SK-N-SH (cell line): ENCODE measurements at regions not wholly inside any gene's neighbourhood (a gene's known extent, or its start where the extent isn't known, plus 50 kb on each side); places are given as distances from the start of the nearest gene placed in this dataset.

ENCODE experiments used
- CTCF ChIA-PET: fragments of 300-600, 350-600 bp; formaldehyde crosslinking; extraction: SDS; loops from one replicate; lab custom pipeline; 2021; lab: Yijun Ruan, JAX
- POLR2A ChIA-PET: fragments of 350-600 bp; sonication (Branson Sonifier 250); formaldehyde crosslinking; extraction: SDS; loops from one replicate; lab custom pipeline; 2020; ENCODE audit warnings: antibody characterized with exemption, inconsistent platforms; lab: Yijun Ruan, JAX
- DNase-seq: peaks from one replicate; pipeline ENCODE4 v3.0.0; 2012
- H2AFZ ChIP-seq: fragments of 200-600 bp; sonication (generic); 2 replicates; pipeline ENCODE4 v1.8.1; 2016; ENCODE audit warnings: antibody characterized with exemption, mild to moderate bottlenecking, low read depth
- H3F3A ChIP-seq: fragments of 200-600 bp; sonication (generic); replicated peaks from 2 replicates; pipeline ENCODE3; 2016; ENCODE audit warnings: antibody characterized with exemption, mild to moderate bottlenecking; ENCODE audit not compliant: insufficient read depth
- H3K27ac ChIP-seq, 2 experiments: fragments of 200-500 bp in 1 of 2; fragments of 200-600 bp in 1 of 2; sonication (Bioruptor generic) in 1 of 2; sonication (generic), shearing (Covaris generic) in 1 of 2; 2 replicates each; pipeline versions ENCODE4 v1.5.1 to v1.6.1; 2014 to 2016; ENCODE audit warnings: low read depth in 2 of 2, inconsistent platforms in 1 of 2, low read length in 1 of 2, mild to moderate bottlenecking in 1 of 2, mixed read lengths in 1 of 2
- H3K27me3 ChIP-seq: fragments of 200-600 bp; sonication (generic), shearing (Covaris generic); 2 replicates; pipeline ENCODE4 v1.6.1; 2016; ENCODE audit warnings: mixed run types; ENCODE audit not compliant: insufficient read depth
- H3K36me3 ChIP-seq, 2 experiments: fragments of 200-500 bp in 1 of 2; fragments of 200-600 bp in 1 of 2; sonication (Bioruptor generic) in 1 of 2; sonication (generic) in 1 of 2; replicated peaks in 1 of 2; 2 replicates each; pipeline versions ENCODE3 to v1.5.1; 2014 to 2016; ENCODE audit warnings: low read length in 1 of 2, mild to moderate bottlenecking in 1 of 2; ENCODE audit not compliant: insufficient read depth in 2 of 2, control insufficient read depth in 1 of 2
- H3K4me1 ChIP-seq, 2 experiments: fragments of 200-500 bp in 1 of 2; fragments of 200-600 bp in 1 of 2; sonication (Bioruptor generic) in 1 of 2; sonication (generic), shearing (Covaris generic) in 1 of 2; 2 replicates each; pipeline versions ENCODE4 v1.5.1 to v1.6.1; 2014 to 2016; ENCODE audit warnings: low read depth in 1 of 2, low read length in 1 of 2, mixed run types in 1 of 2; ENCODE audit not compliant: insufficient read depth in 2 of 2, control insufficient read depth in 1 of 2
- H3K4me2 ChIP-seq: fragments of 200-600 bp; sonication (generic), shearing (Covaris generic); 2 replicates; pipeline ENCODE4 v1.6.1; 2017; ENCODE audit warnings: mixed run types
- H3K4me3 ChIP-seq, 2 experiments: fragments of 200-500 bp in 1 of 2; fragments of 200-600 bp in 1 of 2; sonication (Bioruptor generic) in 1 of 2; sonication (generic), shearing (Covaris generic) in 1 of 2; 2 replicates each; pipeline versions ENCODE4 v1.5.1 to v1.8.1; 2014 to 2016; ENCODE audit warnings: low read depth in 2 of 2, inconsistent platforms in 1 of 2, low read length in 1 of 2, mild to moderate bottlenecking in 1 of 2, mixed read lengths in 1 of 2, moderate library complexity in 1 of 2
- H3K79me2 ChIP-seq: fragments of 200-600 bp; sonication (generic); 2 replicates; pipeline ENCODE4 v1.8.1; 2017; ENCODE audit warnings: mild to moderate bottlenecking; ENCODE audit not compliant: insufficient read depth
- H3K9ac ChIP-seq: fragments of 200-600 bp; sonication (generic); 2 replicates; pipeline ENCODE4 v1.6.1; 2017; ENCODE audit warnings: mixed run types
- H3K9me2 ChIP-seq: fragments of 200-600 bp; sonication (generic); 2 replicates; pipeline ENCODE4 v1.6.1; 2017; ENCODE audit warnings: mixed run types
- H3K9me3 ChIP-seq: fragments of 200-600 bp; sonication (generic); 2 replicates; pipeline ENCODE4 v1.6.1; 2017; ENCODE audit warnings: mixed run types, mild to moderate bottlenecking, moderate library complexity
- H4K20me1 ChIP-seq: fragments of 200-600 bp; sonication (generic); 2 replicates; pipeline ENCODE4 v1.6.1; 2017; ENCODE audit warnings: mild to moderate bottlenecking, mixed run types; ENCODE audit not compliant: insufficient read depth
- ELF1 ChIP-seq: IDR thresholded peaks from 2 replicates; pipeline ENCODE4 v1.4.0; 2012
- FOXJ3 ChIP-seq: sonication (generic); formaldehyde crosslinking; IDR thresholded peaks from 2 replicates; pipeline ENCODE4 v1.5.1; 2020; ENCODE audit warnings: mild to moderate bottlenecking, missing genetic modification reagents
- FOXM1 ChIP-seq: IDR thresholded peaks from 2 replicates; pipeline ENCODE4 v1.4.0; 2012; ENCODE audit warnings: low read depth, mild to moderate bottlenecking
- IRF3 ChIP-seq: fragments of 150-350 bp; IDR thresholded peaks from 2 replicates; pipeline ENCODE4 v1.6.1; 2016; ENCODE audit warnings: mild to moderate bottlenecking, low read depth, low read length
- MEF2A ChIP-seq: IDR thresholded peaks from 2 replicates; pipeline ENCODE4 v1.4.0; 2012; ENCODE audit warnings: low read depth, borderline replicate concordance
- POLR2AphosphoS5 ChIP-seq: IDR thresholded peaks from 2 replicates; pipeline ENCODE4 v1.6.1; 2012; ENCODE audit warnings: low read depth, low read length
- RAD21 ChIP-seq: IDR thresholded peaks from 2 replicates; pipeline ENCODE4 v1.6.1; 2012; ENCODE audit warnings: mild to moderate bottlenecking, low read length
- RCOR1 ChIP-seq: fragments of 150-350 bp; IDR thresholded peaks from 2 replicates; pipeline ENCODE4 v1.6.1; 2017; ENCODE audit warnings: antibody characterized with exemption, low read length
- RFX5 ChIP-seq: IDR thresholded peaks from 2 replicates; pipeline ENCODE4 v1.6.1; 2012; ENCODE audit warnings: mild to moderate bottlenecking, improper control_type of control experiment, low read length
- SIN3A ChIP-seq: IDR thresholded peaks from 2 replicates; pipeline ENCODE4 v1.6.1; 2012; ENCODE audit warnings: low read depth, mild to moderate bottlenecking, low read length, moderate library complexity, borderline replicate concordance
- TAF1 ChIP-seq: IDR thresholded peaks from 2 replicates; pipeline ENCODE4 v1.6.1; 2012; ENCODE audit warnings: low read depth, mild to moderate bottlenecking, low read length, moderate library complexity, borderline replicate concordance
- TCF12 ChIP-seq: IDR thresholded peaks from 2 replicates; pipeline ENCODE4 v1.4.0; 2012
- WGBS: methylation state at CpG from one replicate; pipeline ENCODE4 v1.1.6; 2017; ENCODE audit warnings: low lambda C conversion rate; 5-methylcytosine and 5-hydroxymethylcytosine counted together
- TF ChIP-seq, protein P1 (sequence below): fragments of 200-600 bp; sonication (generic); IDR thresholded peaks from 2 replicates; pipeline ENCODE4 v1.6.1; 2017; ENCODE audit warnings: antibody characterized with exemption, mild to moderate bottlenecking, moderate library complexity
- TF ChIP-seq, protein P2 (sequence below): IDR thresholded peaks from 2 replicates; pipeline ENCODE4 v1.4.0; 2012; ENCODE audit warnings: low read depth

GRCh38 chr2:144675331-144675730, 155.4 kb upstream of the ZEB2 start:
- Histone ChIP-seq H3K79me2 (no peaks in the 10 kb centered on the region), H3K4me1 (no peaks in the 10 kb centered on the region; a peak in 1 of 4 replicates), H3K9me2 (no peaks in the 10 kb centered on the region), H4K20me1 (no peaks in the 10 kb centered on the region), H3K4me2 (no peak overlapping the region), H3K4me3 (no peak overlapping the region), H3K9ac (no peak overlapping the region), H3K9me3 (no peaks in the 10 kb centered on the region), H3K27me3 (no peaks in the 10 kb centered on the region), H3K36me3 (no peaks in the 10 kb centered on the region), H3K27ac (no peak overlapping the region), H2AFZ (no peak overlapping the region), H3F3A (no peaks in the 10 kb centered on the region)
- WGBS: 95% methylated on average over 3 of the region's 3 CpGs
- TF ChIP-seq RFX5: no peak
- TF ChIP-seq TCF12: no peak
- no peak for TF ChIP-seq POLR2AphosphoS5
- TF ChIP-seq RCOR1: no peak
- no peak for TF ChIP-seq SIN3A
- CTCF ChIA-PET: no interaction called here
- POLR2A ChIA-PET: no interaction called here
- no peak for DNase-seq

GRCh38 chr2:144674071-144674470, 154.2 kb upstream of the ZEB2 start:
- ChIA-PET CTCF (no interaction called here), POLR2A (no interaction called here)
- DNase-seq: no peak

More at GRCh38 chr2:144674071-144674470, 154.2 kb upstream of the ZEB2 start:
- Histone ChIP-seq H3K9me2 (no peaks in the 10 kb centered on the region), H3K4me3 (no peak overlapping the region), H3K4me2 (no peak overlapping the region), H3K27ac (no peak overlapping the region), H3K79me2 (no peaks in the 10 kb centered on the region), H3K4me1 (no peaks in the 10 kb centered on the region; a peak in 1 of 4 replicates), H3K27me3 (no peaks in the 10 kb centered on the region), H2AFZ (no peak overlapping the region), H3K9ac (no peak overlapping the region), H3K36me3 (no peaks in the 10 kb centered on the region), H4K20me1 (no peaks in the 10 kb centered on the region), H3K9me3 (no peaks in the 10 kb centered on the region), H3F3A (no peaks in the 10 kb centered on the region)
- TF ChIP-seq, protein P1, sequence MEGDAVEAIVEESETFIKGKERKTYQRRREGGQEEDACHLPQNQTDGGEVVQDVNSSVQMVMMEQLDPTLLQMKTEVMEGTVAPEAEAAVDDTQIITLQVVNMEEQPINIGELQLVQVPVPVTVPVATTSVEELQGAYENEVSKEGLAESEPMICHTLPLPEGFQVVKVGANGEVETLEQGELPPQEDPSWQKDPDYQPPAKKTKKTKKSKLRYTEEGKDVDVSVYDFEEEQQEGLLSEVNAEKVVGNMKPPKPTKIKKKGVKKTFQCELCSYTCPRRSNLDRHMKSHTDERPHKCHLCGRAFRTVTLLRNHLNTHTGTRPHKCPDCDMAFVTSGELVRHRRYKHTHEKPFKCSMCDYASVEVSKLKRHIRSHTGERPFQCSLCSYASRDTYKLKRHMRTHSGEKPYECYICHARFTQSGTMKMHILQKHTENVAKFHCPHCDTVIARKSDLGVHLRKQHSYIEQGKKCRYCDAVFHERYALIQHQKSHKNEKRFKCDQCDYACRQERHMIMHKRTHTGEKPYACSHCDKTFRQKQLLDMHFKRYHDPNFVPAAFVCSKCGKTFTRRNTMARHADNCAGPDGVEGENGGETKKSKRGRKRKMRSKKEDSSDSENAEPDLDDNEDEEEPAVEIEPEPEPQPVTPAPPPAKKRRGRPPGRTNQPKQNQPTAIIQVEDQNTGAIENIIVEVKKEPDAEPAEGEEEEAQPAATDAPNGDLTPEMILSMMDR: no peak
- no peak for TF ChIP-seq FOXJ3 (CRISPR knock-in tag)
- no peak for TF ChIP-seq ELF1
- no peak for TF ChIP-seq TAF1
- no peak for TF ChIP-seq RAD21
- TF ChIP-seq IRF3: no peak
- no peak for TF ChIP-seq MEF2A
- TF ChIP-seq, protein P2, sequence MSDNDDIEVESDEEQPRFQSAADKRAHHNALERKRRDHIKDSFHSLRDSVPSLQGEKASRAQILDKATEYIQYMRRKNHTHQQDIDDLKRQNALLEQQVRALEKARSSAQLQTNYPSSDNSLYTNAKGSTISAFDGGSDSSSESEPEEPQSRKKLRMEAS: no peak
- no peak for TF ChIP-seq FOXM1
